Heart left ventricle (tissue), 13 donors: ENCODE measurements at regions not wholly inside any gene's neighbourhood (a gene's known extent, or its start where the extent isn't known, plus 50 kb on each side); places are given as distances from the start of the nearest gene placed in this dataset.

Experiments
- CTCF ChIP-seq, 12 donors: fragments of 200-600 bp; sonication (generic) in 4 of 12; IDR thresholded peaks; one replicate each; pipeline versions ENCODE4 v1.5.0 to v1.8.0; 2018 to 2022; ENCODE audit warnings: antibody characterized with exemption in 12 of 12, mild to moderate bottlenecking in 5 of 12
- POLR2A ChIP-seq, 2 donors: fragments of 450-650 bp; IDR thresholded peaks; one replicate each; pipeline ENCODE4 v1.6.1; 2017; ENCODE audit warnings: antibody characterized with exemption in 2 of 2, mild to moderate bottlenecking in 2 of 2, moderate library complexity in 2 of 2
- donor health status: ischemic (EF 13 %, LVEDD 7.1; RV severe dilation, severe dysfunction).
- donor health status: DM: no; HTN: yes; CAD: no.
- donor health status: DM: no; HTN: no; CAD: no.
- donor health status: ischemic (EF 25% LVEDD 6.9; RV normal size, moderate dysfunction).
- donor health status: ischemic (EF 25% LVEDD 5.7; RV mildly dilated, moderate dysfunction).
- donor health status: ischemic (EF 35%, LVEDD 5.7; RV mildly dilated, moderate dysfunction).
- donor health status: nonischemic (EF 11% LVEDD 7.7; RV severe dilation, severe dysfunction).
- donor health status: DM: yes; HTN: yes; CAD: no.
- donor health status: PGD.
- donor health status: ischemic (EF 29% LVEDD 5.4; RV normal size, mild dysfunction).
- donor health status: nonischemic (EF 23%, LVEDD 6.1; RV moderate dilation, normal function).

- TF ChIP-seq CTCF (IDR thresholded peaks at IDR 0.05) (no peak), POLR2A (IDR thresholded peaks at IDR 0.05) (no peak)
Observed at GRCh38 chr4:63556332-63556731, 852.9 kb downstream of the TECRL start.
